ENCODE measurements at regions not wholly inside any gene's neighbourhood (a gene's known extent, or its start where the extent isn't known, plus 50 kb on each side); places are given as distances from the start of the nearest gene placed in this dataset.

GRCh38 chr15:26374806-26375205 lies 398.1 kb downstream of the GABRB3 start:
- DNase-seq (ENCODE audit: low spot score): no peak

- DNase-seq (ENCODE audit: low spot score): no peak
These were observed 400.2 kb downstream of the GABRB3 start for GRCh38 chr15:26372706-26373105.

GRCh38 chr15:26365077-26365476 lies 407.8 kb downstream of the GABRB3 start:
- no peak for DNase-seq (ENCODE audit: low spot score)

GRCh38 chr15:26359855-26360254 lies 413.0 kb downstream of the GABRB3 start:
- DNase-seq (ENCODE audit: low spot score): no peak

GRCh38 chr15:26358708-26359107 lies 414.2 kb downstream of the GABRB3 start:
- DNase-seq (ENCODE audit: low spot score): no peak

- no peak for DNase-seq (ENCODE audit: low spot score)
These were observed 415.2 kb downstream of the GABRB3 start for GRCh38 chr15:26357653-26358052.

- DNase-seq (ENCODE audit: low spot score): no peak
These were observed 417.3 kb downstream of the GABRB3 start for GRCh38 chr15:26355472-26356074.

GRCh38 chr15:26352909-26353308 lies 420.0 kb downstream of the GABRB3 start:
- DNase-seq (ENCODE audit: low spot score): no peak

- no peak for DNase-seq (ENCODE audit: low spot score)
These were observed 420.5 kb downstream of the GABRB3 start for GRCh38 chr15:26352406-26352805.

- DNase-seq (ENCODE audit: low spot score): no peak
These were observed 447.4 kb downstream of the GABRB3 start for GRCh38 chr15:26325495-26325894.

- no peak for DNase-seq (ENCODE audit: low spot score)
These were observed 449.3 kb downstream of the GABRB3 start for GRCh38 chr15:26323566-26323965.

GRCh38 chr15:26318689-26319088 lies 454.2 kb downstream of the GABRB3 start:
- no peak for DNase-seq (ENCODE audit: low spot score)

- DNase-seq (ENCODE audit: low spot score): no peak
These were observed 451.4 kb upstream of the ATP10A start for GRCh38 chr15:26314577-26314976.

GRCh38 chr15:26311710-26312236 lies 448.6 kb upstream of the ATP10A start:
- DNase-seq (ENCODE audit: low spot score): no peak

- DNase-seq (ENCODE audit: low spot score): no peak
These were observed 435.6 kb upstream of the ATP10A start for GRCh38 chr15:26298659-26299170.

- no peak for DNase-seq (ENCODE audit: low spot score)
These were observed 435.0 kb upstream of the ATP10A start for GRCh38 chr15:26298010-26298658.

- no peak for DNase-seq (ENCODE audit: low spot score)
These were observed 432.4 kb upstream of the ATP10A start for GRCh38 chr15:26295336-26296085.

GRCh38 chr15:26294059-26294689 lies 431.0 kb upstream of the ATP10A start:
- DNase-seq (ENCODE audit: low spot score): no peak

- no peak for DNase-seq (ENCODE audit: low spot score)
These were observed 424.3 kb upstream of the ATP10A start for GRCh38 chr15:26287381-26287780.

GRCh38 chr15:26280281-26280680 lies 417.2 kb upstream of the ATP10A start:
- no peak for DNase-seq (ENCODE audit: low spot score)

- DNase-seq (ENCODE audit: low spot score): no peak
These were observed 398.8 kb upstream of the ATP10A start for GRCh38 chr15:26261966-26262365.

GRCh38 chr15:26261413-26261812 lies 398.3 kb upstream of the ATP10A start:
- no peak for DNase-seq (ENCODE audit: low spot score)

Data from COLO829 (cell line).